GM23338 (cell line): ENCODE measurements at regions not wholly inside any gene's neighbourhood (a gene's known extent, or its start where the extent isn't known, plus 50 kb on each side); places are given as distances from the start of the nearest gene placed in this dataset.

Experiments used
- ATAC-seq: fragments of 200-7000 bp; cut with Tn5 transposase; 3 replicates; pipeline ENCODE4 v1.9.1; 2020
- DNase-seq: peaks from one replicate; pipeline ENCODE4 v3.0.0-alpha.2; 2015; ENCODE audit warnings: low spot score
- H2AFZ ChIP-seq: fragments of 200-600 bp; sonication (generic); 2 replicates; pipeline ENCODE4 v1.8.0; 2016; ENCODE audit warnings: antibody characterized with exemption, mild to moderate bottlenecking, moderate library complexity
- H3F3A ChIP-seq: fragments of 200-600 bp; sonication (generic); replicated peaks from 2 replicates; pipeline ENCODE4 v1.8.0; 2017; ENCODE audit warnings: antibody characterized with exemption, mixed run types, low read depth
- H3K27ac ChIP-seq: fragments of 200-600 bp; sonication (generic); 2 replicates; pipeline ENCODE4 v1.6.1; 2016; ENCODE audit warnings: low read depth
- H3K27me3 ChIP-seq: fragments of 200-600 bp; sonication (generic); 2 replicates; pipeline ENCODE4 v1.8.0; 2016; ENCODE audit warnings: mild to moderate bottlenecking, mixed run types, moderate library complexity; ENCODE audit not compliant: insufficient read depth
- H3K36me3 ChIP-seq: fragments of 200-600 bp; sonication (generic); 2 replicates; pipeline ENCODE4 v1.8.0; 2016; ENCODE audit warnings: mild to moderate bottlenecking; ENCODE audit not compliant: insufficient read depth
- H3K4me1 ChIP-seq: fragments of 200-600 bp; sonication (generic); 2 replicates; pipeline ENCODE4 v1.8.0; 2016; ENCODE audit warnings: mild to moderate bottlenecking, moderate library complexity; ENCODE audit not compliant: insufficient read depth
- H3K4me2 ChIP-seq: fragments of 200-600 bp; sonication (generic); 2 replicates; pipeline ENCODE4 v1.7.1; 2017; ENCODE audit warnings: mixed run types
- H3K4me3 ChIP-seq: fragments of 200-600 bp; sonication (generic); 2 replicates; pipeline ENCODE4 v1.6.1; 2016; ENCODE audit warnings: mixed run types
- H3K79me2 ChIP-seq: fragments of 200-600 bp; sonication (generic); replicated peaks from 2 replicates; pipeline ENCODE4 v1.8.0; 2017; ENCODE audit warnings: mild to moderate bottlenecking; ENCODE audit not compliant: insufficient read depth
- H3K9me2 ChIP-seq: fragments of 200-600 bp; sonication (generic); 2 replicates; pipeline ENCODE4 v1.8.0; 2017; ENCODE audit not compliant: insufficient read depth
- H4K20me1 ChIP-seq: fragments of 200-600 bp; sonication (generic); replicated peaks from 2 replicates; pipeline ENCODE4 v1.8.0; 2017; ENCODE audit warnings: mild to moderate bottlenecking; ENCODE audit not compliant: insufficient read depth
- H3K27ac Mint-ChIP-seq: 2 replicates; pipeline ENCODE4 v1.8.0; 2020; ENCODE audit warnings: inconsistent platforms, mild to moderate bottlenecking, moderate library complexity, mixed read lengths
- H3K27me3 Mint-ChIP-seq: 3 replicates; pipeline ENCODE4 v1.8.0; 2022; ENCODE audit warnings: low read depth, mild to moderate bottlenecking, moderate library complexity, mixed read lengths, inconsistent platforms; ENCODE audit not compliant: insufficient read depth, poor library complexity
- H3K36me3 Mint-ChIP-seq: 3 replicates; pipeline ENCODE4 v1.8.0; 2021; ENCODE audit warnings: low read depth, mild to moderate bottlenecking, inconsistent platforms, moderate library complexity, mixed read lengths
- H3K4me1 Mint-ChIP-seq: 3 replicates; pipeline ENCODE4 v1.8.0; 2020; ENCODE audit warnings: mild to moderate bottlenecking, inconsistent platforms, mixed read lengths
- H3K4me3 Mint-ChIP-seq: 3 replicates; pipeline ENCODE4 v1.8.0; 2021; ENCODE audit warnings: moderate library complexity, mild to moderate bottlenecking, inconsistent platforms, mixed read lengths
- H3K9me3 Mint-ChIP-seq: 3 replicates; pipeline ENCODE4 v1.8.0; 2020; ENCODE audit warnings: moderate library complexity, mild to moderate bottlenecking, inconsistent platforms, mixed read lengths
- CREB1 ChIP-seq: fragments of 250-450 bp; sonication (Bioruptor Pico); IDR thresholded peaks from 2 replicates; pipeline ENCODE4 v1.5.0; 2020; ENCODE audit warnings: low read depth, mild to moderate bottlenecking, moderate library complexity
- ETS1 ChIP-seq: IDR thresholded peaks from 2 replicates; pipeline ENCODE4 v1.6.1; 2016; ENCODE audit warnings: antibody characterized with exemption
- EZH2 ChIP-seq: fragments of 200-600 bp; sonication (generic); IDR thresholded peaks from one replicate; pipeline ENCODE4 v1.8.0; 2017; ENCODE audit warnings: antibody characterized with exemption, mild to moderate bottlenecking, low read depth; ENCODE audit not compliant: unreplicated experiment
- EZH2phosphoT487 ChIP-seq: fragments of 200-600 bp; sonication (generic); IDR thresholded peaks from one replicate; pipeline ENCODE4 v1.8.1; 2018; ENCODE audit warnings: antibody characterized with exemption; ENCODE audit not compliant: unreplicated experiment
- JUNB ChIP-seq: IDR thresholded peaks from one replicate; pipeline ENCODE4 v1.6.1; 2016; ENCODE audit warnings: antibody characterized with exemption; ENCODE audit not compliant: unreplicated experiment
- NANOG ChIP-seq: IDR thresholded peaks from 2 replicates; pipeline ENCODE4 v1.6.1; 2016; ENCODE audit warnings: antibody characterized with exemption, borderline replicate concordance
- POLR2AphosphoS5 ChIP-seq: IDR thresholded peaks from 2 replicates; pipeline ENCODE4 v1.6.1; 2016; ENCODE audit warnings: antibody characterized with exemption, low read depth
- STAT1 ChIP-seq: IDR thresholded peaks from one replicate; pipeline ENCODE4 v1.6.1; 2016; ENCODE audit warnings: antibody characterized with exemption; ENCODE audit not compliant: unreplicated experiment
- ZNF114 ChIP-seq: fragments of 250-450 bp; sonication (Bioruptor Pico); IDR thresholded peaks from 2 replicates; pipeline ENCODE4 v1.5.0; 2020; ENCODE audit warnings: mild to moderate bottlenecking, moderate library complexity
- ZNF331 ChIP-seq: fragments of 250-450 bp; sonication (Bioruptor Pico); IDR thresholded peaks from 2 replicates; pipeline ENCODE4 v1.5.0; 2020; ENCODE audit warnings: low read depth, mild to moderate bottlenecking, moderate library complexity
- TF ChIP-seq, protein P1 (sequence below): IDR thresholded peaks from one replicate; pipeline ENCODE4 v1.6.1; 2018; ENCODE audit warnings: antibody characterized with exemption; ENCODE audit not compliant: unreplicated experiment
- TF ChIP-seq, protein P2 (sequence below): fragments of 250-450 bp; sonication (Bioruptor Pico); IDR thresholded peaks from 2 replicates; pipeline ENCODE4 v1.5.0; 2020; ENCODE audit warnings: mild to moderate bottlenecking, moderate library complexity
- TF ChIP-seq, protein P3 (sequence below), 2 experiments: fragments of 200-600 bp in 1 of 2; sonication (generic) in 1 of 2; conservative IDR thresholded peaks; 2 replicates each; pipeline versions ENCODE4 v1.5.1 to v1.6.1; 2016 to 2017; ENCODE audit warnings: antibody characterized with exemption in 2 of 2, low read depth in 2 of 2, mild to moderate bottlenecking in 2 of 2, moderate library complexity in 1 of 2

GRCh38 chrX:124818033-124818432 is 471.7 kb downstream of the SH2D1A start:
- Histone ChIP-seq H3F3A (no peaks in the 10 kb centered on the region), H3K4me3 (no peak overlapping the region), H3K27ac (no peak overlapping the region), H2AFZ (no peak overlapping the region), H3K36me3 (no peaks in the 10 kb centered on the region), H3K4me2 (no peak overlapping the region), H3K4me1 (0 out of 2 replicates have a peak, but pooled peaks cover 6% of the 10 kb centered on the region), H3K79me2 (no peaks in the 10 kb centered on the region), H3K9me2 (no peaks in the 10 kb centered on the region), H4K20me1 (no peaks in the 10 kb centered on the region), H3K27me3 (no peaks in the 10 kb centered on the region)
- Mint-ChIP-seq H3K4me1 (no peaks in the 10 kb centered on the region), H3K9me3 (no peaks in the 10 kb centered on the region), H3K36me3 (no peaks in the 10 kb centered on the region), H3K4me3 (no peak overlapping the region), H3K27ac (no peak overlapping the region), H3K27me3 (no peaks in the 10 kb centered on the region)
- DNase-seq (no peak), ATAC-seq (no peak)
- no peak for TF ChIP-seq CREB1 (CRISPR knock-in tag)
- TF ChIP-seq, protein P1, sequence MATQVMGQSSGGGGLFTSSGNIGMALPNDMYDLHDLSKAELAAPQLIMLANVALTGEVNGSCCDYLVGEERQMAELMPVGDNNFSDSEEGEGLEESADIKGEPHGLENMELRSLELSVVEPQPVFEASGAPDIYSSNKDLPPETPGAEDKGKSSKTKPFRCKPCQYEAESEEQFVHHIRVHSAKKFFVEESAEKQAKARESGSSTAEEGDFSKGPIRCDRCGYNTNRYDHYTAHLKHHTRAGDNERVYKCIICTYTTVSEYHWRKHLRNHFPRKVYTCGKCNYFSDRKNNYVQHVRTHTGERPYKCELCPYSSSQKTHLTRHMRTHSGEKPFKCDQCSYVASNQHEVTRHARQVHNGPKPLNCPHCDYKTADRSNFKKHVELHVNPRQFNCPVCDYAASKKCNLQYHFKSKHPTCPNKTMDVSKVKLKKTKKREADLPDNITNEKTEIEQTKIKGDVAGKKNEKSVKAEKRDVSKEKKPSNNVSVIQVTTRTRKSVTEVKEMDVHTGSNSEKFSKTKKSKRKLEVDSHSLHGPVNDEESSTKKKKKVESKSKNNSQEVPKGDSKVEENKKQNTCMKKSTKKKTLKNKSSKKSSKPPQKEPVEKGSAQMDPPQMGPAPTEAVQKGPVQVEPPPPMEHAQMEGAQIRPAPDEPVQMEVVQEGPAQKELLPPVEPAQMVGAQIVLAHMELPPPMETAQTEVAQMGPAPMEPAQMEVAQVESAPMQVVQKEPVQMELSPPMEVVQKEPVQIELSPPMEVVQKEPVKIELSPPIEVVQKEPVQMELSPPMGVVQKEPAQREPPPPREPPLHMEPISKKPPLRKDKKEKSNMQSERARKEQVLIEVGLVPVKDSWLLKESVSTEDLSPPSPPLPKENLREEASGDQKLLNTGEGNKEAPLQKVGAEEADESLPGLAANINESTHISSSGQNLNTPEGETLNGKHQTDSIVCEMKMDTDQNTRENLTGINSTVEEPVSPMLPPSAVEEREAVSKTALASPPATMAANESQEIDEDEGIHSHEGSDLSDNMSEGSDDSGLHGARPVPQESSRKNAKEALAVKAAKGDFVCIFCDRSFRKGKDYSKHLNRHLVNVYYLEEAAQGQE: no peak
- TF ChIP-seq EZH2phosphoT487: no peak
- TF ChIP-seq, protein P2, sequence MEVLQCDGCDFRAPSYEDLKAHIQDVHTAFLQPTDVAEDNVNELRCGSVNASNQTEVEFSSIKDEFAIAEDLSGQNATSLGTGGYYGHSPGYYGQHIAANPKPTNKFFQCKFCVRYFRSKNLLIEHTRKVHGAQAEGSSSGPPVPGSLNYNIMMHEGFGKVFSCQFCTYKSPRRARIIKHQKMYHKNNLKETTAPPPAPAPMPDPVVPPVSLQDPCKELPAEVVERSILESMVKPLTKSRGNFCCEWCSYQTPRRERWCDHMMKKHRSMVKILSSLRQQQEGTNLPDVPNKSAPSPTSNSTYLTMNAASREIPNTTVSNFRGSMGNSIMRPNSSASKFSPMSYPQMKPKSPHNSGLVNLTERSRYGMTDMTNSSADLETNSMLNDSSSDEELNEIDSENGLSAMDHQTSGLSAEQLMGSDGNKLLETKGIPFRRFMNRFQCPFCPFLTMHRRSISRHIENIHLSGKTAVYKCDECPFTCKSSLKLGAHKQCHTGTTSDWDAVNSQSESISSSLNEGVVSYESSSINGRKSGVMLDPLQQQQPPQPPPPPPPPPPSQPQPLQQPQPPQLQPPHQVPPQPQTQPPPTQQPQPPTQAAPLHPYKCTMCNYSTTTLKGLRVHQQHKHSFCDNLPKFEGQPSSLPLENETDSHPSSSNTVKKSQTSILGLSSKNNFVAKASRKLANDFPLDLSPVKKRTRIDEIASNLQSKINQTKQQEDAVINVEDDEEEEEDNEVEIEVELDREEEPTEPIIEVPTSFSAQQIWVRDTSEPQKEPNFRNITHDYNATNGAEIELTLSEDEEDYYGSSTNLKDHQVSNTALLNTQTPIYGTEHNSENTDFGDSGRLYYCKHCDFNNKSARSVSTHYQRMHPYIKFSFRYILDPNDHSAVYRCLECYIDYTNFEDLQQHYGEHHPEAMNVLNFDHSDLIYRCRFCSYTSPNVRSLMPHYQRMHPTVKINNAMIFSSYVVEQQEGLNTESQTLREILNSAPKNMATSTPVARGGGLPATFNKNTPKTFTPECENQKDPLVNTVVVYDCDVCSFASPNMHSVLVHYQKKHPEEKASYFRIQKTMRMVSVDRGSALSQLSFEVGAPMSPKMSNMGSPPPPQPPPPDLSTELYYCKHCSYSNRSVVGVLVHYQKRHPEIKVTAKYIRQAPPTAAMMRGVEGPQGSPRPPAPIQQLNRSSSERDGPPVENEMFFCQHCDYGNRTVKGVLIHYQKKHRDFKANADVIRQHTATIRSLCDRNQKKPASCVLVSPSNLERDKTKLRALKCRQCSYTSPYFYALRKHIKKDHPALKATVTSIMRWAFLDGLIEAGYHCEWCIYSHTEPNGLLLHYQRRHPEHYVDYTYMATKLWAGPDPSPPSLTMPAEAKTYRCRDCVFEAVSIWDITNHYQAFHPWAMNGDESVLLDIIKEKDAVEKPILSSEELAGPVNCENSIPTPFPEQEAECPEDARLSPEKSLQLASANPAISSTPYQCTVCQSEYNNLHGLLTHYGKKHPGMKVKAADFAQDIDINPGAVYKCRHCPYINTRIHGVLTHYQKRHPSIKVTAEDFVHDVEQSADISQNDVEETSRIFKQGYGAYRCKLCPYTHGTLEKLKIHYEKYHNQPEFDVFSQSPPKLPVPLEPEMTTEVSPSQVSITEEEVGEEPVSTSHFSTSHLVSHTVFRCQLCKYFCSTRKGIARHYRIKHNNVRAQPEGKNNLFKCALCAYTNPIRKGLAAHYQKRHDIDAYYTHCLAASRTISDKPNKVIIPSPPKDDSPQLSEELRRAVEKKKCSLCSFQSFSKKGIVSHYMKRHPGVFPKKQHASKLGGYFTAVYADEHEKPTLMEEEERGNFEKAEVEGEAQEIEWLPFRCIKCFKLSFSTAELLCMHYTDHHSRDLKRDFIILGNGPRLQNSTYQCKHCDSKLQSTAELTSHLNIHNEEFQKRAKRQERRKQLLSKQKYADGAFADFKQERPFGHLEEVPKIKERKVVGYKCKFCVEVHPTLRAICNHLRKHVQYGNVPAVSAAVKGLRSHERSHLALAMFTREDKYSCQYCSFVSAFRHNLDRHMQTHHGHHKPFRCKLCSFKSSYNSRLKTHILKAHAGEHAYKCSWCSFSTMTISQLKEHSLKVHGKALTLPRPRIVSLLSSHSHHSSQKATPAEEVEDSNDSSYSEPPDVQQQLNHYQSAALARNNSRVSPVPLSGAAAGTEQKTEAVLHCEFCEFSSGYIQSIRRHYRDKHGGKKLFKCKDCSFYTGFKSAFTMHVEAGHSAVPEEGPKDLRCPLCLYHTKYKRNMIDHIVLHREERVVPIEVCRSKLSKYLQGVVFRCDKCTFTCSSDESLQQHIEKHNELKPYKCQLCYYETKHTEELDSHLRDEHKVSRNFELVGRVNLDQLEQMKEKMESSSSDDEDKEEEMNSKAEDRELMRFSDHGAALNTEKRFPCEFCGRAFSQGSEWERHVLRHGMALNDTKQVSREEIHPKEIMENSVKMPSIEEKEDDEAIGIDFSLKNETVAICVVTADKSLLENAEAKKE (CRISPR knock-in tag): no peak
- no peak for TF ChIP-seq STAT1
- no peak for TF ChIP-seq ZNF331 (CRISPR knock-in tag)
- no peak for TF ChIP-seq NANOG
- no peak for TF ChIP-seq JUNB
- no peak for TF ChIP-seq ETS1
- TF ChIP-seq, protein P3, sequence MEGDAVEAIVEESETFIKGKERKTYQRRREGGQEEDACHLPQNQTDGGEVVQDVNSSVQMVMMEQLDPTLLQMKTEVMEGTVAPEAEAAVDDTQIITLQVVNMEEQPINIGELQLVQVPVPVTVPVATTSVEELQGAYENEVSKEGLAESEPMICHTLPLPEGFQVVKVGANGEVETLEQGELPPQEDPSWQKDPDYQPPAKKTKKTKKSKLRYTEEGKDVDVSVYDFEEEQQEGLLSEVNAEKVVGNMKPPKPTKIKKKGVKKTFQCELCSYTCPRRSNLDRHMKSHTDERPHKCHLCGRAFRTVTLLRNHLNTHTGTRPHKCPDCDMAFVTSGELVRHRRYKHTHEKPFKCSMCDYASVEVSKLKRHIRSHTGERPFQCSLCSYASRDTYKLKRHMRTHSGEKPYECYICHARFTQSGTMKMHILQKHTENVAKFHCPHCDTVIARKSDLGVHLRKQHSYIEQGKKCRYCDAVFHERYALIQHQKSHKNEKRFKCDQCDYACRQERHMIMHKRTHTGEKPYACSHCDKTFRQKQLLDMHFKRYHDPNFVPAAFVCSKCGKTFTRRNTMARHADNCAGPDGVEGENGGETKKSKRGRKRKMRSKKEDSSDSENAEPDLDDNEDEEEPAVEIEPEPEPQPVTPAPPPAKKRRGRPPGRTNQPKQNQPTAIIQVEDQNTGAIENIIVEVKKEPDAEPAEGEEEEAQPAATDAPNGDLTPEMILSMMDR (conservative IDR thresholded peaks at IDR 0.05; ENCODE audit: low read depth in 2 of 2): no peak
- TF ChIP-seq EZH2: no peak
- no peak for TF ChIP-seq ZNF114 (CRISPR knock-in tag)
- TF ChIP-seq POLR2AphosphoS5: no peak
